Activated naive CD8-positive, alpha-beta T cell treated with anti-CD3 and anti-CD28 coated beads for 36 hours (primary cell): ENCODE measurements at regions not wholly inside any gene's neighbourhood (a gene's known extent, or its start where the extent isn't known, plus 50 kb on each side); places are given as distances from the start of the nearest gene placed in this dataset.

Experiments used
- DNase-seq: peaks from one replicate; pipeline ENCODE4 v3.0.0; 2021
- H3K27ac Mint-ChIP-seq: one replicate; pipeline ENCODE4 v1.8.0; 2022; ENCODE audit warnings: mild to moderate bottlenecking, moderate library complexity, mixed read lengths
- H3K27me3 Mint-ChIP-seq: one replicate; pipeline ENCODE4 v1.8.0; 2022; ENCODE audit warnings: mild to moderate bottlenecking, mixed read lengths
- H3K36me3 Mint-ChIP-seq: one replicate; pipeline ENCODE4 v1.8.0; 2021; ENCODE audit warnings: mild to moderate bottlenecking, mixed read lengths
- H3K4me1 Mint-ChIP-seq: one replicate; pipeline ENCODE4 v1.8.0; 2021; ENCODE audit warnings: mixed read lengths
- H3K4me3 Mint-ChIP-seq: one replicate; pipeline ENCODE4 v1.8.0; 2022; ENCODE audit warnings: mild to moderate bottlenecking, moderate library complexity, mixed read lengths
- H3K9me3 Mint-ChIP-seq: one replicate; pipeline ENCODE4 v1.8.0; 2022; ENCODE audit warnings: mixed read lengths

DNA sequence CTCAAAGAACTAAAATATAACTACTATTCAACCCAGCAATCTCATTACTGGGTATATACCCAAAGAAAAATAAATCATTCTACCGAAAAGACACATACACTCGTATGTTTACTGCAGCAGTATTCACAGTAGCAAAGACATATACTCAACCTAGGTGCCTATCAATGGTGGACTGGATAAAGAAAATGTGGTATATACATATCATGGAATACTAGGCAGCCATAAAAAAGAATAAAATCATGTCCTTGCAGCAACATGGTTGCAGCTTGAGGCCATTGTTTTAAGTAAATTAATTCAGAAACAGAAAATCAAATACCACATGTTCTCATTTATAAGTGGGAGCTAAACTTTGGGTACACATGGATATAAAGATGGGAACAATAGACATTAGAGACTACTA is 266.2 kb upstream of the POU3F1 start:
- DNase-seq: no peak
- peaks cover 57% of the 10 kb centered on the region for H3K27me3 Mint-ChIP-seq
- no peak overlapping the region for H3K27ac Mint-ChIP-seq
- H3K4me1 Mint-ChIP-seq: no peaks in the 10 kb centered on the region
- H3K9me3 Mint-ChIP-seq: no peaks in the 10 kb centered on the region
- H3K4me3 Mint-ChIP-seq: no peak overlapping the region
- no peaks in the 10 kb centered on the region for H3K36me3 Mint-ChIP-seq

DNA sequence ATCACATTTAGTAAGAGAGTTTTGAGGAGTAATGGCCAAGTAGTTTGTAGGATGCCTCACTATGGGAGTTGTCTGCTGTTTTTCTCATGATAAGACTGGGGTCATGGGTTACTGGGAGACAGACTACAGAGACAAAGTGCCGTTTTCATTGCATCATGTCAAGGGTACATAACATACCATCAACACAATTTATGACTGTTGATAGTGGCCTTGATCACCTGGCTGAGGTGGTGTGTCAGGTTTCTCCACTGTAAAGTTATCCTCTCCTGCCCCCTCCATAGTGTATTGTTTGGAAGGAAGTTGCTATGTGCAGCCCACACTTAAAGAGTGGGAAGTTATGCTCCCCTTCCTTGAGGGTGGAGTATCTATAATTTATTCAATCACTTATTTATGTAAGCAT is 263.5 kb upstream of the POU3F1 start:
- Mint-ChIP-seq H3K36me3 (no peaks in the 10 kb centered on the region), H3K4me3 (no peak overlapping the region), H3K27ac (no peak overlapping the region), H3K27me3 (peaks cover 47% of the 10 kb centered on the region), H3K9me3 (no peaks in the 10 kb centered on the region), H3K4me1 (no peaks in the 10 kb centered on the region)
- DNase-seq: no peak

- H3K9me3 Mint-ChIP-seq: no peaks in the 10 kb centered on the region
- no peaks in the 10 kb centered on the region for H3K36me3 Mint-ChIP-seq
- no peak overlapping the region for H3K4me3 Mint-ChIP-seq
- no peak overlapping the region for H3K27ac Mint-ChIP-seq
- no peak for DNase-seq
- peaks cover 54% of the 10 kb centered on the region for H3K27me3 Mint-ChIP-seq
- no peaks in the 10 kb centered on the region for H3K4me1 Mint-ChIP-seq
Observed at GRCh38 chr1:38308780-38309179, 262.2 kb upstream of the POU3F1 start.

DNA sequence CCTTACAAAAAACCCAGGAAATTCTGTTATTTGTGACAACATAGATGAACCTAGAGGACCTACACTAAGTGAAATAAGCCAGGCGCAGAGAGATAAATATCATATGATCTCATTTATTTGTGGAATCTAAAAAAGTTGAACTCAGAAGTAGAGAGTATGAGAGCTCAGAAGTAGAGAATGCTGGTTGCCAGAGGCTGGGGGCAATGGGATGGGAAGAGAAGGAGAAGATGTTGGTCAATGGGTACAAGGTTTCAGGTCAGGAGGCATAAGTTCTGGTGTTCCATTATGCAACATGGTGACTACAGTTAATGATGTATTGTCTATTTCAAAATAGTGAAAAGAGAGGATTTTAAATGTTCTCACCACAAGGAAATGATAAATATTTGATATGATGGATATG is 259.1 kb upstream of the POU3F1 start:
- Mint-ChIP-seq H3K9me3 (no peaks in the 10 kb centered on the region), H3K36me3 (no peaks in the 10 kb centered on the region), H3K4me1 (no peaks in the 10 kb centered on the region), H3K27me3 (peaks cover 52% of the 10 kb centered on the region), H3K27ac (no peak overlapping the region), H3K4me3 (no peak overlapping the region)
- DNase-seq: no peak

DNA sequence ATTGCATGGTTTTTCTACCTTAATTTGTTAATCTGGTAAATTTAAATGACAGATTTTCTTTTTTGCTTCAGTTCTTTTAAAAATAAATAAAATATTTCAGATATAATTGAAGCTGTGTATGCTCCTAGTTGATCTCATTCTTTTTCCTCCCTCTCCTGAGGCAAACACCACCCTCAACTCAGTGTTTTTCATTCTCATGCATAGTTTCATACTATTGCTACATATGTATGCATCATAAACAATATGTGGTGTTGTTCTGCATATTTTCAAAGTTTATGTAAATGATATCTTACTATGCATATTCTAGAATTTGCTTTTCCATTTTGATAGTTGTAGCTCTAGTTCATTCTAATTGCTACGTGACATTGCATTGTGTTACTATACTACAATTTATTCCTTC is 257.2 kb upstream of the POU3F1 start:
- H3K4me3 Mint-ChIP-seq: no peak overlapping the region
- no peaks in the 10 kb centered on the region for H3K36me3 Mint-ChIP-seq
- DNase-seq: no peak
- no peak overlapping the region for H3K27ac Mint-ChIP-seq
- H3K27me3 Mint-ChIP-seq: peaks cover 43% of the 10 kb centered on the region
- no peaks in the 10 kb centered on the region for H3K9me3 Mint-ChIP-seq
- H3K4me1 Mint-ChIP-seq: no peaks in the 10 kb centered on the region

DNA sequence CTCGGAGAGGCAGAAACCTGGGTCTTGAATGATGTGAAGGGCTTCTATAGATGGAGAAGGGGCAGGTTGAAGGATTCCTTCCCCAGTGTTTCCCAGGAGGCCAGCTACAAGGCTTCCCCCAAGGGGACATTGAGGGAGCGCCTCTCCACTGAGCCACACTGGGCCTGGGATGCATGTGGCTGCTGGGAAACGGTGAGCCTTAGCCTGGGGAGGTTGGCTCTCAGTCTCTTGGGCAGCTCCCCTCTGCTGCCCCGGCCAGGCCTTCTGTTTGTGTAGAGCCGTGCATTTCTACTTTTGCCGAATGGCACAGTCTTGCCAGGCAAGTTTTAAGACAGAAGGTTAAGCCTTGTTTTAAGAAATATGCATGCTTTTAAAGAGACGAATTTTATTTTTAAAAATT is 254.4 kb upstream of the POU3F1 start:
- no peak overlapping the region for H3K27ac Mint-ChIP-seq
- H3K4me3 Mint-ChIP-seq: no peak overlapping the region
- no peaks in the 10 kb centered on the region for H3K9me3 Mint-ChIP-seq
- no peaks in the 10 kb centered on the region for H3K36me3 Mint-ChIP-seq
- DNase-seq: no peak
- no peaks in the 10 kb centered on the region for H3K4me1 Mint-ChIP-seq
- H3K27me3 Mint-ChIP-seq: peaks cover 48% of the 10 kb centered on the region

- Mint-ChIP-seq H3K36me3 (no peaks in the 10 kb centered on the region), H3K27me3 (peaks cover 50% of the 10 kb centered on the region), H3K27ac (no peak overlapping the region), H3K4me1 (no peaks in the 10 kb centered on the region), H3K9me3 (no peaks in the 10 kb centered on the region), H3K4me3 (no peak overlapping the region)
- no peak for DNase-seq
Observed at GRCh38 chr1:38300616-38301015, 254.0 kb upstream of the POU3F1 start.

- no peaks in the 10 kb centered on the region for H3K36me3 Mint-ChIP-seq
- no peaks in the 10 kb centered on the region for H3K9me3 Mint-ChIP-seq
- no peak overlapping the region for H3K4me3 Mint-ChIP-seq
- DNase-seq: no peak
- peaks cover under 1% of the 10 kb centered on the region for H3K4me1 Mint-ChIP-seq
- H3K27me3 Mint-ChIP-seq: peaks cover 56% of the 10 kb centered on the region
- H3K27ac Mint-ChIP-seq: no peak overlapping the region
Observed at GRCh38 chr1:38297842-38298241, 251.2 kb upstream of the POU3F1 start.

DNA sequence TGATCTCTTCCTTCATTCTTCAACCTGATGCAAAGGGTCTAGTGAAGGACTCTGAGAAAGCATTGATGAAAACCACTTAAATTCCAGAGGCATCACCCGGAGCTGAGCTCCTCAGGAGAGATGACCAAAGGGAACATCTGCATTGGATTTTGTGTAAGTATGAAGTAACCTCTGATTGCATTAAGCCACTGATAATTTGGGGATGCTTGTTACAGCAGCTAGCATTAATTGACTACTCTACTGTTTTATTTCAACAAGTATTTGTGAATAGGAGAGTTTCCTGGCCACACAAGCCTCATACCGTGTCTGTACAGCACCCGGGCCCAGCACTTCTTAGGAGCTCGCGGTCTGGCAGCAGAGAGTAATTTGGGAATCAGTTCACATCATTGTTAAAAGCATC is 250.7 kb upstream of the POU3F1 start:
- DNase-seq: no peak
- no peaks in the 10 kb centered on the region for H3K9me3 Mint-ChIP-seq
- peaks cover 59% of the 10 kb centered on the region for H3K27me3 Mint-ChIP-seq
- no peak overlapping the region for H3K4me3 Mint-ChIP-seq
- H3K4me1 Mint-ChIP-seq: peaks cover 5% of the 10 kb centered on the region
- H3K36me3 Mint-ChIP-seq: no peaks in the 10 kb centered on the region
- H3K27ac Mint-ChIP-seq: no peak overlapping the region

GRCh38 chr1:38296047-38296446 is 249.5 kb upstream of the POU3F1 start:
- no peak overlapping the region for H3K4me3 Mint-ChIP-seq
- peaks cover 5% of the 10 kb centered on the region for H3K4me1 Mint-ChIP-seq
- no peaks in the 10 kb centered on the region for H3K9me3 Mint-ChIP-seq
- no peak for DNase-seq
- H3K27me3 Mint-ChIP-seq: peaks cover 65% of the 10 kb centered on the region
- no peaks in the 10 kb centered on the region for H3K36me3 Mint-ChIP-seq
- H3K27ac Mint-ChIP-seq: no peak overlapping the region

DNA sequence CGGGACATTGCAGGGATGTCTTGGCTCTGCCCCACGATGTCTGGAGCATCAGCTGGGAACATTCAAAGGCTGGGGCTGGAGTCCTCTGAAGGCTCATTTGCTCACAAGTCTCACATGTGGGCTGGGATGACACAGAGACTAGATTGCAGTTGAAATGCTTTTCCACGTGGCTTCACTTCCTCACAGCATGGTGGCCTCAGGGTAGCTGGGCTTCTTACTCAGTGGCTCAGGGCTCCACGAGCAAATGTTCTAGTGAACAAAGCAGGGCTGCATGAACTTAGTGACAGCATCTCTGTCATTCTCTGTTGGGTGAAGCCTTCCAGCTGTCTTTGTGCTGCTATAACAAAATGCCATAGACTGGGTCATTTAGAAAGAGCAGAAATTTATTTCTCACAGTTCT is 247.0 kb upstream of the POU3F1 start:
- H3K9me3 Mint-ChIP-seq: no peaks in the 10 kb centered on the region
- H3K36me3 Mint-ChIP-seq: no peaks in the 10 kb centered on the region
- H3K27me3 Mint-ChIP-seq: peaks cover 75% of the 10 kb centered on the region
- no peak for DNase-seq
- H3K4me1 Mint-ChIP-seq: peaks cover 5% of the 10 kb centered on the region
- H3K27ac Mint-ChIP-seq: no peak overlapping the region
- no peak overlapping the region for H3K4me3 Mint-ChIP-seq

GRCh38 chr1:38292969-38293368 is 246.4 kb upstream of the POU3F1 start:
- H3K9me3 Mint-ChIP-seq: no peaks in the 10 kb centered on the region
- peaks cover 70% of the 10 kb centered on the region for H3K27me3 Mint-ChIP-seq
- no peak overlapping the region for H3K4me3 Mint-ChIP-seq
- H3K4me1 Mint-ChIP-seq: peaks cover 5% of the 10 kb centered on the region
- H3K27ac Mint-ChIP-seq: no peak overlapping the region
- H3K36me3 Mint-ChIP-seq: no peaks in the 10 kb centered on the region
- DNase-seq: no peak

DNA sequence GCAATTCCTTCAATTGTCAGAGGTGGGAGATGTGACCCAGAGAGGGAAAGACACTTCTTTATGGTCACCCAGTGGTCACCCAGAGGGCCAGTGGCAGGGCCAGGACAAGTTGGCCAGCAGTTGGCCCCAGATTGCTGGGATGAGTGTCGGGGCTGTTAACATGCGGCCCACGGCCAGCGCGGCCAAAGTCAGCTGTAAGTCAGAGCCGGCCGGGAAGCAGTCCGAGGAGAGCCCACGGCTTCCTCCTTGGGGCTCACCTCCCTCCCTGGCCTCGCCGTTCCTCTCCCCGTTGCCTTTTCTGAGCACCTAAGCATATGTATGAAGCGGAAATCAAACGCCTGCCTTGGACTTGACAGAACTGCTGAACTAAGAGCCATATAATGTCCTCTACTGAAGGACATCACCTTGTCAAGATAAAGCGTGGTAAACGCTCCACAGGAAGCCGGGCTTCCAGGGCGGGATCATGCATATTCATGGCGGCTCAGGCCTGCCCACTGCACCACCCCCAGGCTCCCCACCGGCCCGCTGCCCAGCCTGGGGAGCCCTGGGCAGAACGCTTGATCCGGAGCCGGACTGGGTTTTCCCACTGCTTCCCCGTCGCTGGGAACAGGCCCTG is 245.4 kb upstream of the POU3F1 start:
- H3K4me1 Mint-ChIP-seq: peaks cover 5% of the 10 kb centered on the region
- DNase-seq: no peak
- peaks cover 69% of the 10 kb centered on the region for H3K27me3 Mint-ChIP-seq
- H3K9me3 Mint-ChIP-seq: no peaks in the 10 kb centered on the region
- no peak overlapping the region for H3K4me3 Mint-ChIP-seq
- no peak overlapping the region for H3K27ac Mint-ChIP-seq
- H3K36me3 Mint-ChIP-seq: no peaks in the 10 kb centered on the region

DNA sequence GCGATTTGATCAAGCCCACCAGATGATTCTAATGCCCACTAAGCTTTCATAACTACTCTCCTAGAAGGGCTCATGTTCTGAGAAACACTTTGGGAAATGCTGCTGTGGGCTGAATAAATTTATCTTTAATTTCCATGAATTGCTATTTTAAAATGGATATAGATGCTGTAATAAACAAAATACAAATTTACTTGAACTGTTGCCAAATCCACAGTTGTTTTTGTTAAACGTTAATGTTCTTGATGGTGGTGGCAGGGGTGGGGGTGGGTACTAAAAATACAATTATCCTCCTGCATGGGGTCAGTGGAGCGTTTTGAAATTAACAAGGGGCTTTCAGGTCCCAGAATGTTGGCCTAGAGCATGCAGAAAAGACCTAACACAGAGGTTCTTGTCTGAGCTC is 244.7 kb upstream of the POU3F1 start:
- no peak for DNase-seq
- Mint-ChIP-seq H3K4me1 (peaks cover 5% of the 10 kb centered on the region), H3K36me3 (no peaks in the 10 kb centered on the region), H3K27me3 (peaks cover 66% of the 10 kb centered on the region), H3K4me3 (no peak overlapping the region), H3K27ac (no peak overlapping the region), H3K9me3 (no peaks in the 10 kb centered on the region)

DNA sequence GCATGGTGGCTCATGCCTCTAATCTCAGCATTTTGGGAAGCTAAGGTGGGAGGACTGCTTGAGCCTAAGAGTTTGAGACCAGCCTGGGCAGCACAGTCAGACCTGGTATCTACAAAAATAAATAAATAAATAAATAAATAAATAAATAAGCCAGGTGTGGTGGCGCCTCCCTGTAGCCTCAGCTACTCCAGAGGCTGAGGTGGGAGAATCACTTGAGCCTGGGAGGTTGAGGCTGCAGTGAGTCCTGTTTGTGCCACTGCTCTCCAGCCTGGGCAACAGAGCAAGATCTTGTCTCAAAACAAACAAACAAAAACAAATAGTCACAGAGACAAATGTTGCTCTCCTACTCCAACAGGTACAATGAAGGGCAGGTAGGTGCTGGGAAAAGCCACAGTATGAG is 242.4 kb upstream of the POU3F1 start:
- peaks cover 5% of the 10 kb centered on the region for H3K4me1 Mint-ChIP-seq
- no peak overlapping the region for H3K27ac Mint-ChIP-seq
- H3K36me3 Mint-ChIP-seq: no peaks in the 10 kb centered on the region
- no peaks in the 10 kb centered on the region for H3K9me3 Mint-ChIP-seq
- DNase-seq: no peak
- H3K27me3 Mint-ChIP-seq: peaks cover 49% of the 10 kb centered on the region
- no peak overlapping the region for H3K4me3 Mint-ChIP-seq

DNA sequence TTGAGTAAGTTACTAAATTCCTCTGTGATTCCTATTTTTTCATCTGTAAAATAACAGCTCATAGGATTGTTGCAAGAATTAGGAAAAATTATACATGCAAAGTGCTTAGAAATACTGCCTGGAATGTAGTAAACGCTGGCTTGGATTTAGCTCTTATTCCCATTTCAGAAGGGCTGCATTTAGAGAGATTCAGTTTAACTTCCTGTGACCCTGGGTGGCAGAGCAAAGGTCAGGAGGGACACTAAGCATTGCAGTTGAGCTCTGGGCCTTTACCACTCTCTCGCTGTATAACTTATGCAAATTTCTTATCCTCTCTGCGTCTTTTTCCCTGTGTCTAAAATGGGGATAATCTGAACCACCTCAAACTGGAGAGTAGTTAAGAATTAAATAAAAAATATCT is 241.0 kb upstream of the POU3F1 start:
- no peak overlapping the region for H3K4me3 Mint-ChIP-seq
- no peaks in the 10 kb centered on the region for H3K36me3 Mint-ChIP-seq
- H3K4me1 Mint-ChIP-seq: peaks cover 2% of the 10 kb centered on the region
- H3K27me3 Mint-ChIP-seq: peaks cover 38% of the 10 kb centered on the region
- no peak for DNase-seq
- no peak overlapping the region for H3K27ac Mint-ChIP-seq
- H3K9me3 Mint-ChIP-seq: no peaks in the 10 kb centered on the region

GRCh38 chr1:38287036-38287435 is 240.4 kb upstream of the POU3F1 start:
- H3K4me1 Mint-ChIP-seq: no peaks in the 10 kb centered on the region

More at GRCh38 chr1:38287036-38287435, 240.4 kb upstream of the POU3F1 start:
- Mint-ChIP-seq H3K27ac (no peak overlapping the region), H3K27me3 (peaks cover 38% of the 10 kb centered on the region), H3K36me3 (no peaks in the 10 kb centered on the region), H3K4me3 (no peak overlapping the region), H3K9me3 (no peaks in the 10 kb centered on the region)
- no peak for DNase-seq
